ENCODE measurements at regions not wholly inside any gene's neighbourhood (a gene's known extent, or its start where the extent isn't known, plus 50 kb on each side); places are given as distances from the start of the nearest gene placed in this dataset.

DNA sequence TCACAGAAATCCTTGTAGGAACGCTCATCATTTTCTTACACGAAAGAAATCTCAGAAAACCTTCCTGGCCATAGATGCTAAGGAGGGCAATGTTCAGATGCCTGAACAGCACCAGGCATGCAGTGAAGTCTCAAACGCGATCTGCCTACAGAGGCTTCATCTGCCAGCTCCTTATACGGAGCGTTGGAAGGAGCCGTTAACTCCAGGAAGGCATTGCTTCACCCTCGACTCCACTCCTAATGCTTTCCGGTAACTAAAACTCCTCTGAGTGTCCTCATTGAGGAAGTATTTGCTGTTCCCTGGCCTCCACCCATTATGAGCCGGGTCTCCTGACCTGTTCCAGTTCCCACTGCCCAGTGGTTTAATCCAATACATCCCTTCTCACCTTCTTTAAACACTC is 502.7 kb downstream of the BCL11B start:
- TF ChIP-seq, protein P1, sequence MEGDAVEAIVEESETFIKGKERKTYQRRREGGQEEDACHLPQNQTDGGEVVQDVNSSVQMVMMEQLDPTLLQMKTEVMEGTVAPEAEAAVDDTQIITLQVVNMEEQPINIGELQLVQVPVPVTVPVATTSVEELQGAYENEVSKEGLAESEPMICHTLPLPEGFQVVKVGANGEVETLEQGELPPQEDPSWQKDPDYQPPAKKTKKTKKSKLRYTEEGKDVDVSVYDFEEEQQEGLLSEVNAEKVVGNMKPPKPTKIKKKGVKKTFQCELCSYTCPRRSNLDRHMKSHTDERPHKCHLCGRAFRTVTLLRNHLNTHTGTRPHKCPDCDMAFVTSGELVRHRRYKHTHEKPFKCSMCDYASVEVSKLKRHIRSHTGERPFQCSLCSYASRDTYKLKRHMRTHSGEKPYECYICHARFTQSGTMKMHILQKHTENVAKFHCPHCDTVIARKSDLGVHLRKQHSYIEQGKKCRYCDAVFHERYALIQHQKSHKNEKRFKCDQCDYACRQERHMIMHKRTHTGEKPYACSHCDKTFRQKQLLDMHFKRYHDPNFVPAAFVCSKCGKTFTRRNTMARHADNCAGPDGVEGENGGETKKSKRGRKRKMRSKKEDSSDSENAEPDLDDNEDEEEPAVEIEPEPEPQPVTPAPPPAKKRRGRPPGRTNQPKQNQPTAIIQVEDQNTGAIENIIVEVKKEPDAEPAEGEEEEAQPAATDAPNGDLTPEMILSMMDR (IDR thresholded peaks at IDR 0.05) = no peak
- no peak for TF ChIP-seq POLR2A (IDR thresholded peaks at IDR 0.05)
- no peak for TF ChIP-seq EP300 (IDR thresholded peaks at IDR 0.05)
